Esophagus muscularis mucosa (tissue), 4 donors: ENCODE measurements at regions not wholly inside any gene's neighbourhood (a gene's known extent, or its start where the extent isn't known, plus 50 kb on each side); places are given as distances from the start of the nearest gene placed in this dataset.

Experiments used
- EP300 ChIP-seq: sonication (generic); formaldehyde crosslinking; IDR thresholded peaks from one replicate; pipeline ENCODE4 v1.6.1; 2017; ENCODE audit warnings: antibody characterized with exemption
- POLR2A ChIP-seq: fragments of 450-650 bp; IDR thresholded peaks from one replicate; pipeline ENCODE4 v1.6.1; 2017; ENCODE audit warnings: antibody characterized with exemption, moderate library complexity, mild to moderate bottlenecking, low read depth
- POLR2AphosphoS5 ChIP-seq, 2 donors: sonication (generic); formaldehyde crosslinking; IDR thresholded peaks; one replicate each; pipeline ENCODE4 v1.6.1; 2017; ENCODE audit warnings: antibody characterized with exemption in 2 of 2
- TF ChIP-seq, protein P1 (sequence below), 3 experiments: fragments of 200-600 bp in 2 of 3; fragments of 450-650 bp in 1 of 3; sonication (generic) in 2 of 3; IDR thresholded peaks; one replicate each; pipeline ENCODE4 v1.5.1; 2017 to 2019; ENCODE audit warnings: antibody characterized with exemption in 3 of 3, mild to moderate bottlenecking in 2 of 3, moderate library complexity in 1 of 3

DNA sequence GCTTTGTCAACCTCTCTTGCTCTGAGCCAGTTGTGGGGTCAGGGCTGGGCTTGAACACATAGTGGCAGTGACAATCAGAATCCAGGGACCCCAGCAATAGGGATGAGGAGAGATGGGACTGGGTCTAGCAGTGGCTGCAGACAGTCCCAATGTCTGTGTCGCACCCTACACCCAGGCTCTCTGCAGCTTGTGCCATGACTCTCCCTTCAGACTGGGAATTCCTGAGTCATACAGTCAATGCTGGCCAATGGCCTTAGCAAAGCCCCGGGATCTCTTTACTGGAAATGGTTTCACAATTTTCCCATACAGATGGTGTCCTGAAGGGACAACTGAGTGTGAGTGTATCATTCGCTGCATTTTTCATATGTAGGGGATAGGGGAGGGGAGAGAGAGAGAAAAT, 74.2 kb upstream of the CELF4 start:
- TF ChIP-seq, protein P1, sequence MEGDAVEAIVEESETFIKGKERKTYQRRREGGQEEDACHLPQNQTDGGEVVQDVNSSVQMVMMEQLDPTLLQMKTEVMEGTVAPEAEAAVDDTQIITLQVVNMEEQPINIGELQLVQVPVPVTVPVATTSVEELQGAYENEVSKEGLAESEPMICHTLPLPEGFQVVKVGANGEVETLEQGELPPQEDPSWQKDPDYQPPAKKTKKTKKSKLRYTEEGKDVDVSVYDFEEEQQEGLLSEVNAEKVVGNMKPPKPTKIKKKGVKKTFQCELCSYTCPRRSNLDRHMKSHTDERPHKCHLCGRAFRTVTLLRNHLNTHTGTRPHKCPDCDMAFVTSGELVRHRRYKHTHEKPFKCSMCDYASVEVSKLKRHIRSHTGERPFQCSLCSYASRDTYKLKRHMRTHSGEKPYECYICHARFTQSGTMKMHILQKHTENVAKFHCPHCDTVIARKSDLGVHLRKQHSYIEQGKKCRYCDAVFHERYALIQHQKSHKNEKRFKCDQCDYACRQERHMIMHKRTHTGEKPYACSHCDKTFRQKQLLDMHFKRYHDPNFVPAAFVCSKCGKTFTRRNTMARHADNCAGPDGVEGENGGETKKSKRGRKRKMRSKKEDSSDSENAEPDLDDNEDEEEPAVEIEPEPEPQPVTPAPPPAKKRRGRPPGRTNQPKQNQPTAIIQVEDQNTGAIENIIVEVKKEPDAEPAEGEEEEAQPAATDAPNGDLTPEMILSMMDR (IDR thresholded peaks at IDR 0.05), result no peak
- no peak for TF ChIP-seq POLR2A
- no peak for TF ChIP-seq EP300
- no peak for TF ChIP-seq POLR2AphosphoS5 (IDR thresholded peaks at IDR 0.05)
